ENCODE measurements at regions not wholly inside any gene's neighbourhood (a gene's known extent, or its start where the extent isn't known, plus 50 kb on each side); places are given as distances from the start of the nearest gene placed in this dataset.

DNA sequence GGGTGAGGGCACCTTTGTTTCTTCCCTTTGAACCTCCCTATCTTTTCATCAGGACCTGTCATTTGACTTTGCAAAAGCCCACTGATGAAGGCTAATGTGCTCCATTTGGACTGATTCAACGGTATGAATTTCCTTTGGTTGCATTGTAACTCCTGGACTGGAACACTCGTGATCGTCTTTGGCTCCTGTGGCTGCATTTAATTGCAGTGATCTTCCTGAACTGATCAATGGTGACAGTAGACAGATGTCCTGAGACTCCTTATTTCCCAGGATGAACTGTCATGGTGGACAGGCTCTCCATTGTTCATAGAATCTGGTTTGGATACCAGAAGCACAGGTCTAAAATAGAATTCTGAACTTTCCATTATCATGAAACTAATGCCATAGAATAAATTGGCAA lies 224.8 kb upstream of the GAP43 start:
- no peaks in the 10 kb centered on the region for H3K9me3 ChIP-seq
- CTCF ChIA-PET: no interaction called here
- Mint-ChIP-seq H3K36me3 (ENCODE audit: insufficient read depth, unreplicated experiment) (no peaks in the 10 kb centered on the region), H3K9me3 (ENCODE audit: unreplicated experiment) (no peaks in the 10 kb centered on the region), H3K4me3 (ENCODE audit: unreplicated experiment) (no peak overlapping the region), H3K27ac (ENCODE audit: unreplicated experiment) (no peak overlapping the region), H3K27me3 (ENCODE audit: insufficient read depth, unreplicated experiment) (no peaks in the 10 kb centered on the region), H3K4me1 (ENCODE audit: low read depth, unreplicated experiment) (no peaks in the 10 kb centered on the region)
- intact Hi-C loops (cut with micrococcal nuclease; ENCODE audit: unreplicated experiment): no loop called here
- DNase-seq: no peak
- TF ChIP-seq, protein P1, sequence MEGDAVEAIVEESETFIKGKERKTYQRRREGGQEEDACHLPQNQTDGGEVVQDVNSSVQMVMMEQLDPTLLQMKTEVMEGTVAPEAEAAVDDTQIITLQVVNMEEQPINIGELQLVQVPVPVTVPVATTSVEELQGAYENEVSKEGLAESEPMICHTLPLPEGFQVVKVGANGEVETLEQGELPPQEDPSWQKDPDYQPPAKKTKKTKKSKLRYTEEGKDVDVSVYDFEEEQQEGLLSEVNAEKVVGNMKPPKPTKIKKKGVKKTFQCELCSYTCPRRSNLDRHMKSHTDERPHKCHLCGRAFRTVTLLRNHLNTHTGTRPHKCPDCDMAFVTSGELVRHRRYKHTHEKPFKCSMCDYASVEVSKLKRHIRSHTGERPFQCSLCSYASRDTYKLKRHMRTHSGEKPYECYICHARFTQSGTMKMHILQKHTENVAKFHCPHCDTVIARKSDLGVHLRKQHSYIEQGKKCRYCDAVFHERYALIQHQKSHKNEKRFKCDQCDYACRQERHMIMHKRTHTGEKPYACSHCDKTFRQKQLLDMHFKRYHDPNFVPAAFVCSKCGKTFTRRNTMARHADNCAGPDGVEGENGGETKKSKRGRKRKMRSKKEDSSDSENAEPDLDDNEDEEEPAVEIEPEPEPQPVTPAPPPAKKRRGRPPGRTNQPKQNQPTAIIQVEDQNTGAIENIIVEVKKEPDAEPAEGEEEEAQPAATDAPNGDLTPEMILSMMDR (IDR thresholded peaks at IDR 0.05; ENCODE audit: insufficient read depth in 1 of 2, low read depth in 1 of 2, low read length in 1 of 2, severe bottlenecking in 1 of 2, unreplicated experiment in 1 of 2): no peak
- H3K4me3 ChIP-seq (ENCODE audit: low read depth, low read length): no peak overlapping the region
- no peaks in the 10 kb centered on the region for H3K36me3 ChIP-seq (ENCODE audit: control insufficient read depth, insufficient read depth, low read length)
- POLR2A ChIA-PET: no interaction called here
- no TSS peak for BruUV-seq (replicated peaks)
- no peaks in the 10 kb centered on the region for H3K27me3 ChIP-seq (replicated peaks; ENCODE audit: control insufficient read depth, insufficient read depth, low read length)
- H3K4me1 ChIP-seq: no peaks in the 10 kb centered on the region

DNA sequence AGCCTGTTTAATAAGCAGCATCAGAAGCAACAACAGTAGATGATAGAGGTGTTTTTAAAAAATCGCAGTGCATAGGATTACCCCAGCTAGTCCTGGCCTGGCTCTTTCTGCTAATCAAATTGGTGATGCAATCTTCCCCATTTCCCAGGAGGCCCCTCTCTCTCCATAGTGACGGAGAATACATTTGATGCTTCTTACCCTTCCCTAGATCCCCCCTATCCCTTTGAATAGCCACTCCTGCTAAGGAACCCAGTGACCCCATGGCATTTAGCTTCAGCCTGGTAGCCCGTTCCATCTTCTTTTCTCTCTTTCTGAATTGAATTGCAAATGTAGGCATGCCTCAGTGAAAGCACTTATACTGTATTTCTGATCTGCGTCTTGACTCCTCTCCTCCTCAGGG lies 223.6 kb upstream of the GAP43 start:
- Mint-ChIP-seq H3K27me3 (ENCODE audit: insufficient read depth, unreplicated experiment) (peaks cover 5% of the 10 kb centered on the region), H3K36me3 (ENCODE audit: insufficient read depth, unreplicated experiment) (no peaks in the 10 kb centered on the region), H3K4me3 (ENCODE audit: unreplicated experiment) (no peak overlapping the region), H3K27ac (ENCODE audit: unreplicated experiment) (no peak overlapping the region), H3K4me1 (ENCODE audit: low read depth, unreplicated experiment) (no peaks in the 10 kb centered on the region), H3K9me3 (ENCODE audit: unreplicated experiment) (no peaks in the 10 kb centered on the region)
- Histone ChIP-seq H3K9me3 (no peaks in the 10 kb centered on the region), H3K27me3 (replicated peaks; ENCODE audit: control insufficient read depth, insufficient read depth, low read length) (no peaks in the 10 kb centered on the region; the same call in 1 of the 2 replicates), H3K4me3 (ENCODE audit: low read depth, low read length) (no peak overlapping the region), H3K36me3 (ENCODE audit: control insufficient read depth, insufficient read depth, low read length) (no peaks in the 10 kb centered on the region), H3K4me1 (no peaks in the 10 kb centered on the region)
- BruUV-seq (replicated peaks): no TSS peak
- no peak for DNase-seq
- ChIA-PET CTCF (no interaction called here), POLR2A (no interaction called here)
- TF ChIP-seq, protein P1 (IDR thresholded peaks at IDR 0.05; ENCODE audit: insufficient read depth in 1 of 2, low read depth in 1 of 2, low read length in 1 of 2, severe bottlenecking in 1 of 2, unreplicated experiment in 1 of 2): no peak
- intact Hi-C loops (cut with micrococcal nuclease; ENCODE audit: unreplicated experiment): no loop called here

DNA sequence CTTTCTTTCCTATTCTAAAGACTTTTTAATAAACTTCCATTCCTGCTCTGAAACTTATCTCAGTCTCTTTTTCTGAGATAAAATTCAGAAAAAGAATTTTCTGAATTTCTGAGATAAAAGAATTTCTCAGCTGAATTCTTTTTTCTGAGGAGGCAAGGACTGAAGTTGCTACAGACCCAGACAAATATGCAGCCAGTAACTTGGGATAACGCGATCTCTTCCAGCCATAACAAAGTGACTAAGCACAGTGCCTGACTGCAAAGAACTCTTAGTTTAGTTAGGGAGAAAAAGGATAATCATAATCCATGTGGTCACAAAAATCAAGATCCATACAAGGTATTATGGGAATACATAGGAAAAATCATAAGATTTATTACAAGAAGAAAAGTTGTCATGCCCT lies 222.0 kb upstream of the GAP43 start:
- TF ChIP-seq, protein P1 (IDR thresholded peaks at IDR 0.05; ENCODE audit: insufficient read depth in 1 of 2, low read depth in 1 of 2, low read length in 1 of 2, severe bottlenecking in 1 of 2, unreplicated experiment in 1 of 2): no peak
- BruUV-seq (replicated peaks): no TSS peak
- H3K36me3 ChIP-seq (ENCODE audit: control insufficient read depth, insufficient read depth, low read length): no peaks in the 10 kb centered on the region
- Mint-ChIP-seq H3K36me3 (ENCODE audit: insufficient read depth, unreplicated experiment) (no peaks in the 10 kb centered on the region), H3K9me3 (ENCODE audit: unreplicated experiment) (no peaks in the 10 kb centered on the region), H3K4me1 (ENCODE audit: low read depth, unreplicated experiment) (no peaks in the 10 kb centered on the region), H3K27me3 (ENCODE audit: insufficient read depth, unreplicated experiment) (peaks cover 5% of the 10 kb centered on the region), H3K4me3 (ENCODE audit: unreplicated experiment) (no peak overlapping the region), H3K27ac (ENCODE audit: unreplicated experiment) (no peak overlapping the region)
- intact Hi-C loops (cut with micrococcal nuclease; ENCODE audit: unreplicated experiment): no loop called here
- no peaks in the 10 kb centered on the region; the same call in 1 of the 2 replicates for H3K27me3 ChIP-seq (replicated peaks; ENCODE audit: control insufficient read depth, insufficient read depth, low read length)
- no peak overlapping the region for H3K4me3 ChIP-seq (ENCODE audit: low read depth, low read length)
- POLR2A ChIA-PET: no interaction called here
- no peak for DNase-seq
- CTCF ChIA-PET: no interaction called here
- no peaks in the 10 kb centered on the region for H3K4me1 ChIP-seq
- no peaks in the 10 kb centered on the region for H3K9me3 ChIP-seq
